ENCODE measurements at regions not wholly inside any gene's neighbourhood (a gene's known extent, or its start where the extent isn't known, plus 50 kb on each side); places are given as distances from the start of the nearest gene placed in this dataset.

GRCh38 chr4:62131049-62131448 is 930.9 kb downstream of the ADGRL3 start:
- Histone ChIP-seq H3K36me3 (no peaks in the 10 kb centered on the region), H3K4me3 (no peak overlapping the region), H3K9me3 (no peaks in the 10 kb centered on the region), H3K27me3 (no peaks in the 10 kb centered on the region)
- no peak for DNase-seq

- no peak overlapping the region for H3K4me3 ChIP-seq
- H3K36me3 ChIP-seq = no peaks in the 10 kb centered on the region
- H3K9me3 ChIP-seq = no peaks in the 10 kb centered on the region
- no peaks in the 10 kb centered on the region for H3K27me3 ChIP-seq
- no peak for DNase-seq
Measured at GRCh38 chr4:62130637-62131036, 930.5 kb downstream of the ADGRL3 start.

- no peaks in the 10 kb centered on the region for H3K36me3 ChIP-seq
- H3K4me3 ChIP-seq = no peak overlapping the region
- no peaks in the 10 kb centered on the region for H3K9me3 ChIP-seq
- no peak for DNase-seq
- H3K27me3 ChIP-seq = no peaks in the 10 kb centered on the region
Measured at GRCh38 chr4:62130230-62130629, 930.1 kb downstream of the ADGRL3 start.

Measured in MG63 (cell line).